B cell (primary cell): ENCODE measurements at regions not wholly inside any gene's neighbourhood (a gene's known extent, or its start where the extent isn't known, plus 50 kb on each side); places are given as distances from the start of the nearest gene placed in this dataset.

ENCODE experiments used
- EZH2 ChIP-seq: IDR thresholded peaks from 2 replicates; pipeline ENCODE4 v1.6.1; 2012; ENCODE audit warnings: borderline replicate concordance, low read depth, mild to moderate bottlenecking, moderate library complexity, low read length; ENCODE audit not compliant: insufficient read depth, poor library complexity, severe bottlenecking
- TF ChIP-seq, protein P1 (sequence below): fragments of 200-600 bp; IDR thresholded peaks from one replicate; pipeline ENCODE4 v1.8.0; 2022; ENCODE audit warnings: antibody characterized with exemption, mild to moderate bottlenecking

DNA sequence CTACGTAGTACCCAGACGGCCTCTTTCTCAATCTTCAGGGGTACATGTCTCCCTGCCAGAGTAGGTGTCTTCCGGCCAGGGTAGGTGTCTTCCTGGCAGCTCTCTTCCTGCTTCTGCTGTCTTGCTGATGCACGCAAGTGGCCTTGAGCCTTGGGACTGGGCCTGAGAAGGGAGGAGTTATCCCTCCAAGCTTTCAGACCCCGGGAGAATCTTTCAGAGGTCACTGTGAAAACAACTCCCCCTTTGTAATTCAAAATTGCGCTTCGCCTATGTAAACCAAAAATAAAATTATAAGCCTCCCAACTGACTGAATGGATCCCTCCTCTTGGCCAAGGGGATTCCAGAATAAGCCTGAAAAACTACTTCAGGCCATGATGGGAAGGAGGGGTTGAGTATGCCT lies 87.3 kb upstream of the NUDT4 start:
- TF ChIP-seq, protein P1, sequence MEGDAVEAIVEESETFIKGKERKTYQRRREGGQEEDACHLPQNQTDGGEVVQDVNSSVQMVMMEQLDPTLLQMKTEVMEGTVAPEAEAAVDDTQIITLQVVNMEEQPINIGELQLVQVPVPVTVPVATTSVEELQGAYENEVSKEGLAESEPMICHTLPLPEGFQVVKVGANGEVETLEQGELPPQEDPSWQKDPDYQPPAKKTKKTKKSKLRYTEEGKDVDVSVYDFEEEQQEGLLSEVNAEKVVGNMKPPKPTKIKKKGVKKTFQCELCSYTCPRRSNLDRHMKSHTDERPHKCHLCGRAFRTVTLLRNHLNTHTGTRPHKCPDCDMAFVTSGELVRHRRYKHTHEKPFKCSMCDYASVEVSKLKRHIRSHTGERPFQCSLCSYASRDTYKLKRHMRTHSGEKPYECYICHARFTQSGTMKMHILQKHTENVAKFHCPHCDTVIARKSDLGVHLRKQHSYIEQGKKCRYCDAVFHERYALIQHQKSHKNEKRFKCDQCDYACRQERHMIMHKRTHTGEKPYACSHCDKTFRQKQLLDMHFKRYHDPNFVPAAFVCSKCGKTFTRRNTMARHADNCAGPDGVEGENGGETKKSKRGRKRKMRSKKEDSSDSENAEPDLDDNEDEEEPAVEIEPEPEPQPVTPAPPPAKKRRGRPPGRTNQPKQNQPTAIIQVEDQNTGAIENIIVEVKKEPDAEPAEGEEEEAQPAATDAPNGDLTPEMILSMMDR, result no peak
- TF ChIP-seq EZH2, result no peak
